AG04450 (cell line): ENCODE measurements at regions not wholly inside any gene's neighbourhood (a gene's known extent, or its start where the extent isn't known, plus 50 kb on each side); places are given as distances from the start of the nearest gene placed in this dataset.

ENCODE experiments used
- CTCF ChIA-PET: fragments of 300-600, 350-600 bp; formaldehyde crosslinking; extraction: SDS; loops from one replicate; lab custom pipeline; 2022; ENCODE audit warnings: antibody characterized with exemption, inconsistent platforms; lab: Charles Lee
- POLR2A ChIA-PET: fragments of 350-600 bp; formaldehyde crosslinking; extraction: SDS; loops from one replicate; lab custom pipeline; 2021; ENCODE audit warnings: antibody characterized with exemption, inconsistent platforms; lab: Yijun Ruan, JAX
- DNase-seq: peaks from one replicate; pipeline ENCODE4 v3.0.0-alpha.2; 2011; ENCODE audit warnings: low read depth, low spot score
- H3K27ac ChIP-seq: one replicate; pipeline ENCODE4 v1.5.1; 2012; ENCODE audit warnings: low read depth, low read length, control low read depth
- H3K27me3 ChIP-seq: one replicate; pipeline ENCODE4 v1.6.0; 2012; ENCODE audit warnings: low read length; ENCODE audit not compliant: control insufficient read depth, insufficient read depth
- H3K4me3 ChIP-seq: 2 replicates; pipeline ENCODE4 v1.5.1; 2011; ENCODE audit warnings: mild to moderate bottlenecking, low read depth, low read length, control low read depth
- H3K9me3 ChIP-seq: 2 replicates; pipeline ENCODE4 v1.5.1; 2012; ENCODE audit warnings: low read length; ENCODE audit not compliant: control insufficient read depth, insufficient read depth
- TF ChIP-seq, protein P1 (sequence below): IDR thresholded peaks from 2 replicates; pipeline ENCODE4 v1.5.1; 2011; ENCODE audit warnings: low read depth, low read length, control low read depth, inconsistent platforms

DNA sequence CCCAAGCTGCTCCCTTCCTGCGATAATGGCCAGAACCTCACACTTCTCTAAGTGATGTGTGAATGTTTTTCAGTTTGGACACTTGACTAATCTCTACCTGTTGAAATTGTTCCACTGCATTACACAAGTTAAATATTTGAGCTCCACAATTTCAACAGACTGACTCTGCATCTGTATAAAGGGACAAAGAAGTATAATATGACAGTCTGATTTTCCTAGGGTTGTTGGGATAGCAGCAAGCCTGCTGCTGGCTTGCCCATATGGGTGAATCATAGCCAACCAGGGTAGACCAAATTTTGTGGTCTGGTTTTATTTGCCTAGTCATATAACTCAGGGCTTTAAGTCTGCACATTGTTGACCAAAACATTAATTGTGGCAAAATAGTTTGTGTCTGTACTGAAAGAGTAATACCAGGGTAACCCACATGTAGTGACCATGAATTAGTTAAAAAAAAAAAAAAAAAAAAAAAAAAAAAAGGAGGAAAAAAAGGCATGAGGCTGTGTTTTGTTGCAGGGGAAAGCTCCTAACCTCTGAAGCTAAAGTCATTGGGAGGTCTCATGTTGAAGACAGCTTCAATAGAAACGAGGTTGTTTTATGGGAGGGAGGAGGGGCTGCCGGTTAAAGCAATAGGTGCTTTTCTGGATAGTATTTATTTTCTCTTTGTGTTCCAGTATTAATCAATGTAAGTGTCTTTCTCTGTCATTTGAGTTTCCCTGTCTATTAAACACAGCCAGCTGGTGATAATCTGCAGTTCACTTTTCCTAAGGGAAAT is 534.2 kb downstream of the RAB28 start:
- Histone ChIP-seq H3K4me3 (no peak overlapping the region), H3K27ac (no peak overlapping the region), H3K9me3 (peaks cover 5% of the 10 kb centered on the region; the same call in 1 of the 2 replicates), H3K27me3 (no peaks in the 10 kb centered on the region)
- TF ChIP-seq, protein P1, sequence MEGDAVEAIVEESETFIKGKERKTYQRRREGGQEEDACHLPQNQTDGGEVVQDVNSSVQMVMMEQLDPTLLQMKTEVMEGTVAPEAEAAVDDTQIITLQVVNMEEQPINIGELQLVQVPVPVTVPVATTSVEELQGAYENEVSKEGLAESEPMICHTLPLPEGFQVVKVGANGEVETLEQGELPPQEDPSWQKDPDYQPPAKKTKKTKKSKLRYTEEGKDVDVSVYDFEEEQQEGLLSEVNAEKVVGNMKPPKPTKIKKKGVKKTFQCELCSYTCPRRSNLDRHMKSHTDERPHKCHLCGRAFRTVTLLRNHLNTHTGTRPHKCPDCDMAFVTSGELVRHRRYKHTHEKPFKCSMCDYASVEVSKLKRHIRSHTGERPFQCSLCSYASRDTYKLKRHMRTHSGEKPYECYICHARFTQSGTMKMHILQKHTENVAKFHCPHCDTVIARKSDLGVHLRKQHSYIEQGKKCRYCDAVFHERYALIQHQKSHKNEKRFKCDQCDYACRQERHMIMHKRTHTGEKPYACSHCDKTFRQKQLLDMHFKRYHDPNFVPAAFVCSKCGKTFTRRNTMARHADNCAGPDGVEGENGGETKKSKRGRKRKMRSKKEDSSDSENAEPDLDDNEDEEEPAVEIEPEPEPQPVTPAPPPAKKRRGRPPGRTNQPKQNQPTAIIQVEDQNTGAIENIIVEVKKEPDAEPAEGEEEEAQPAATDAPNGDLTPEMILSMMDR = no peak
- POLR2A ChIA-PET = no interaction called here
- CTCF ChIA-PET = no interaction called here
- DNase-seq = no peak

DNA sequence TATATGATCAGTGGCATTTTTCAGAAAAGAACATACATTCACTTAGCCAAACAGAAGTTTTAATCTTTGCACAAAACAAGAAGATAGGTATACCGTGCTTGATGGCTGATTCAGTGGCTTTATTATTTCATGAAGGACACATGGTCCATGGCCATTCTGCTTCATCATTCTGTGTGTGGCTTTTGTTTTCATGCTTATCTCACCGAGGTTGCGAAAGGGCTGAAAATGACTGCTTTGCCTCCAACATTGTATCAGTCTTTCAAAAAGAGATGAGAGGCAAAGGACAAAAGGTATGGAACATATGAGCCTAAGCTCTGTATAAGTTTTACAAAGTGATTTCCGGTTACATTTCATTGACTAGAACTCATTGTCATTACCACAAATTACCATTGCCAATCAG is 541.1 kb downstream of the RAB28 start:
- POLR2A ChIA-PET = no interaction called here
- TF ChIP-seq, protein P1 = no peak

DNA sequence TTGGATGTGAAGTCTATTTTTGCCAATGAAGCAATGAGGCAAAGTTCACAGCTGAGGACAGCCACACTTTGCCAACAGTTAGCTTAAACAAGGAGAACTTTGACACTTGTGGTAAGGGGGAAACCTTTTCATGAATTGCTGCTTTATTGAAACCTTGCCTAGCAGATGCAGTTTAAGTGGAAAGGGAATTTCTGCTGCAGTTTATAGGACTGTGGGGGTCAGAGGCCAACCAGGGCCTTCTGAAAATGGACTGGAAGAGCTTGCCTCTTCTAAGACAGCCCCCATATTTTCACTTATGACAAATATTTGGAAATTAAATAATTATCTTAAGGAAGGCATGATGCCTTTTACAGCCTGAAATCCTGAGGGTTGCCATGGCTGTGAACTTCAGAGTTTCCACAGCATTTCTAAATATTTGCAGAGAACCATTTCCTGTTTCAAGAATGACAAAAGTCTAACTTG is 550.3 kb downstream of the RAB28 start:
- POLR2A ChIA-PET = no interaction called here

More for the DNA sequence above, 541.1 kb downstream of the RAB28 start:
- no peaks in the 10 kb centered on the region for H3K27me3 ChIP-seq
- DNase-seq = no peak
- no peak overlapping the region for H3K27ac ChIP-seq
- peaks cover 2% of the 10 kb centered on the region; the same call in 1 of the 2 replicates for H3K9me3 ChIP-seq
- CTCF ChIA-PET = no interaction called here
- no peak overlapping the region for H3K4me3 ChIP-seq

DNA sequence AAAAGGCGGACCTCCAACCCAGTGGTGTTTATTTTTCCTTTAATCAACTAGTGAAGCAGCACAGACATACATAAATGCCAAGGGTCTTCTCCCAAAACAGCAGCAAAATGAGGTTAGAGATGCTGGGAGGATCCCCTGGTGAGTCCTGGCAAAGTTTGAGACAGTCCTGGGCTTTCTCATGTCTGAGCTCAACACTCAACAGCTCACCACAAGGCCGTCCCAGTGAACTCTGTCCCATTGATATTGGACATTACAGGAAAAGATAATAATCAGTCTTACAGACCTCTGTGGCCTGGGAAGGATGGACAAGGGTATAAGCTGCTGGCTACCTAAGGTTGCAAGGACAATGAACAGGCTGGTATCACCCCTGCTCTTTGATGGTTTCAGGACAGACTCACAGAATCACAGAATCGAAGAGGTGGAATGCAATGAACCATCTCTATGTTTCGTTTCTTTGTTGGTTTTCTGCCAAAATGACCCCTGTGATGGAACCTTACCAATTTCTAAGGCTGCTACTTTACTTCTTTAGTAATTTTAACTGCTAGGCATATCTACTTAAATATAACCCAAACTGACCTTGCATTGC is 551.8 kb downstream of the RAB28 start:
- H3K4me3 ChIP-seq = no peak overlapping the region
- no peaks in the 10 kb centered on the region for H3K27me3 ChIP-seq
- H3K9me3 ChIP-seq = no peaks in the 10 kb centered on the region
- no peak overlapping the region for H3K27ac ChIP-seq
- ChIA-PET CTCF (no interaction called here), POLR2A (no interaction called here)
- no peak for DNase-seq
- TF ChIP-seq, protein P1 = no peak

More for the DNA sequence above, 550.3 kb downstream of the RAB28 start:
- H3K27ac ChIP-seq = no peak overlapping the region
- H3K4me3 ChIP-seq = no peak overlapping the region
- no peak for DNase-seq
- CTCF ChIA-PET = no interaction called here
- H3K9me3 ChIP-seq = no peaks in the 10 kb centered on the region
- no peaks in the 10 kb centered on the region for H3K27me3 ChIP-seq
- TF ChIP-seq, protein P1 = no peak

DNA sequence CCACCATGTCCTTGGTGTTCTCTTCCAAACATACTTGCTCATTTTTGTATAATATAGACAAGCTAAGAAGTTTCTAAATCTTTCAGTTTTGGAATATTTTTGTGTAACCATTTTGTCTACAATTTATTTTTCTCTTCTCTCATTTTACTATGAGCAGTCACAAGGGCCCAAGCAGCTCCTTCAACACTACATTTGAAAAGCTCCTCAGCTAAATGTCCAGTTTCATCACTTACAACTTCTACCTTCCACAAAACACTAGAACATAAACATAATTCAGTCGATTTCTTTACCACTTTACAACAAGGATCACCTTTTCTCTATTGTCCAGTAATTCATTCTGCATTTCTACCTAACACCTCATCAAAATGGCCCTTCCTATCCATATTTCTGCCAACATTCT is 554.4 kb downstream of the RAB28 start:
- TF ChIP-seq, protein P1 = no peak
- Histone ChIP-seq H3K9me3 (no peaks in the 10 kb centered on the region), H3K27ac (no peak overlapping the region), H3K4me3 (no peak overlapping the region), H3K27me3 (no peaks in the 10 kb centered on the region)
- DNase-seq = no peak
- POLR2A ChIA-PET = no interaction called here
- CTCF ChIA-PET = no interaction called here
